Neural cell (in vitro differentiated cells): ENCODE measurements at regions not wholly inside any gene's neighbourhood (a gene's known extent, or its start where the extent isn't known, plus 50 kb on each side); places are given as distances from the start of the nearest gene placed in this dataset.

Source experiments
- CTCF ChIP-seq: fragments of 450-650 bp; IDR thresholded peaks from 2 replicates; pipeline ENCODE4 v1.5.1; 2014; ENCODE audit warnings: antibody characterized with exemption, mild to moderate bottlenecking, moderate library complexity; ENCODE audit not compliant: poor library complexity, severe bottlenecking
- EZH2 ChIP-seq: fragments of 200-600, 300-800 bp; shearing (Covaris generic), sonication (generic); IDR thresholded peaks from 2 replicates; pipeline ENCODE4 v1.6.1; 2014; ENCODE audit warnings: antibody characterized with exemption, low read length, borderline replicate concordance, mild to moderate bottlenecking; ENCODE audit not compliant: insufficient read depth, poor library complexity, severe bottlenecking
- RAD21 ChIP-seq: fragments of 450-650 bp; conservative IDR thresholded peaks from 2 replicates; pipeline ENCODE4 v1.6.1; 2014; ENCODE audit warnings: antibody characterized with exemption, mild to moderate bottlenecking, moderate library complexity
- REST ChIP-seq: IDR thresholded peaks from 2 replicates; pipeline ENCODE4 v1.6.1; 2012; ENCODE audit warnings: borderline replicate concordance
- SMC3 ChIP-seq: fragments of 450-650 bp; conservative IDR thresholded peaks from 2 replicates; pipeline ENCODE4 v1.6.1; 2014; ENCODE audit warnings: antibody characterized with exemption, mild to moderate bottlenecking, moderate library complexity; ENCODE audit not compliant: poor library complexity
- TAF1 ChIP-seq: IDR thresholded peaks from 2 replicates; pipeline ENCODE4 v1.6.1; 2012; ENCODE audit warnings: low read depth

- no peak for TF ChIP-seq CTCF
- no peak for TF ChIP-seq EZH2
- no peak for TF ChIP-seq REST
- TF ChIP-seq TAF1: no peak
- no peak for TF ChIP-seq RAD21
- TF ChIP-seq SMC3: no peak
Measured at GRCh38 chr10:2831509-2831908, 235.8 kb upstream of the PFKP start.
